ENCODE measurements at regions not wholly inside any gene's neighbourhood (a gene's known extent, or its start where the extent isn't known, plus 50 kb on each side); places are given as distances from the start of the nearest gene placed in this dataset.

DNA sequence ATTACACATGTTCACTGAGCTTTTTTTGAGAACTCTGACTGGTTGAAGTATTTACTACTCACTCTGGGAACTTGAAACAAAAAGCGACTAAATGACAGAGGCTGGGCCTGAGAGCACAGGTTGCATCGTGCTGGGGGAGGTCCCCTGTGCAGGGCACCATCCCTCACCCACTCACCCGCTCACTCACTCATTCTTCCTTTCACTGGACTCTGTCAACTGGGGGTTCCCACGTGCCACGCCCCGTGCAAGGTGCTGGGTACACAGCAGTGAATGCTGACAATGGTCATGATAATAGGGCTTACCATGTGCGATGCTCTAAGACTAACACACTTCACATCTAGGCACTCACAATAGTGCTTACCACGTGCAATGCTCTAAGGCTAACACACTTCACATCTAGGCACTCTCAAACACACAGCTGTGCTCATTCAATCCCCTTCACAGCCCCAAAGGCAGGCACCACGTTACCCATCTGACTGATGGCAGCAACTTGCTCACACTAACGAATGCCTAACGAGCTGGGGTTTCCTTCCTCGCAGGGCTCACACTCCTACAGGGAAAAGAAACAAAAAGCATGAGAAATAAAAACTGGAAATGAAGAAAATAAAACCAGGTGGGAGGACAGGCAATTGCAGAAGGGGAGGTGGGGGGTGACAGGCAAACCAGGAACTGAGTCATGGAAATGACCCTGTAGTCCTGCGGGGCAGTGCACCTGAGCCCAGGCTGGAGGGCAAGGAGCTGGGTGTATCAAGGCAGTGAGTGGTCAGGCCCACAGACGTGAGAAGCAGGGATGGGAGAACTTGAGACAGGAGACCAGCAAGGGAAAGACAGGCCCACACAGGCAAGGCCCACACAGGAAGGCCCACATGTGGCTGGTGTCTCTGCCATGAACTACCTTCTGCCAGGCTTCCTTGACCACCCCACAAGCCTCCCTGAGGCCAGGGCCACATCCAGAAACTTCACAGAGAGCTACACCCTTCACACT lies 147.0 kb upstream of the FAM20C start:
- TF ChIP-seq, protein P1, sequence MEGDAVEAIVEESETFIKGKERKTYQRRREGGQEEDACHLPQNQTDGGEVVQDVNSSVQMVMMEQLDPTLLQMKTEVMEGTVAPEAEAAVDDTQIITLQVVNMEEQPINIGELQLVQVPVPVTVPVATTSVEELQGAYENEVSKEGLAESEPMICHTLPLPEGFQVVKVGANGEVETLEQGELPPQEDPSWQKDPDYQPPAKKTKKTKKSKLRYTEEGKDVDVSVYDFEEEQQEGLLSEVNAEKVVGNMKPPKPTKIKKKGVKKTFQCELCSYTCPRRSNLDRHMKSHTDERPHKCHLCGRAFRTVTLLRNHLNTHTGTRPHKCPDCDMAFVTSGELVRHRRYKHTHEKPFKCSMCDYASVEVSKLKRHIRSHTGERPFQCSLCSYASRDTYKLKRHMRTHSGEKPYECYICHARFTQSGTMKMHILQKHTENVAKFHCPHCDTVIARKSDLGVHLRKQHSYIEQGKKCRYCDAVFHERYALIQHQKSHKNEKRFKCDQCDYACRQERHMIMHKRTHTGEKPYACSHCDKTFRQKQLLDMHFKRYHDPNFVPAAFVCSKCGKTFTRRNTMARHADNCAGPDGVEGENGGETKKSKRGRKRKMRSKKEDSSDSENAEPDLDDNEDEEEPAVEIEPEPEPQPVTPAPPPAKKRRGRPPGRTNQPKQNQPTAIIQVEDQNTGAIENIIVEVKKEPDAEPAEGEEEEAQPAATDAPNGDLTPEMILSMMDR (IDR thresholded peaks at IDR 0.05): no peak
- no peak for TF ChIP-seq POLR2A (IDR thresholded peaks at IDR 0.05)
